UCSD-AML1 (cell line): ENCODE measurements at regions not wholly inside any gene's neighbourhood (a gene's known extent, or its start where the extent isn't known, plus 50 kb on each side); places are given as distances from the start of the nearest gene placed in this dataset.
"Not testable (repeated sequence)": the region's sequence is repeated elsewhere in the genome, so short reads cannot be mapped to it uniquely, and the experiment has no call there.

Source experiments
- DNase-seq: peaks from one replicate; lab custom pipeline; 2025; ENCODE audit not compliant: unreplicated experiment; lab: John Stamatoyannopoulos, UW

DNA sequence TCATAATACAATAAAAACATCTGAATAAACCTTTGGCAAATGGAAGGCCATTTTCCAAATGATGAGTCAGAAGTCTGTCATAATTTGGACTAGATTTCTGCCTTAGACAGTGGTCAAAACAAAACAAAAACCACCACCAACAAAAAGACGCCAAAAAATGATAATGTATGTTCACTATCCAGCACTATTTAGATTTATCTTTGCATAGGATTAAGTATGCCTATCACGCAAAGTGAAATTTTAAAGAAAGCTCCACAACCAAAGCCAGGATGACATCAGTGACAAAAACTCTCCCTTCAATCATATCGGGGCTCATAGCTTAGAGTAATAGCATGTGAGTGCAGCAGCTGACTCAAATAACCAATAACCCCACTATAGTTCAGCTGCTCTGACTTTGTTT is 201.9 kb downstream of the MOXD1 start:
- DNase-seq, result no peak

DNA sequence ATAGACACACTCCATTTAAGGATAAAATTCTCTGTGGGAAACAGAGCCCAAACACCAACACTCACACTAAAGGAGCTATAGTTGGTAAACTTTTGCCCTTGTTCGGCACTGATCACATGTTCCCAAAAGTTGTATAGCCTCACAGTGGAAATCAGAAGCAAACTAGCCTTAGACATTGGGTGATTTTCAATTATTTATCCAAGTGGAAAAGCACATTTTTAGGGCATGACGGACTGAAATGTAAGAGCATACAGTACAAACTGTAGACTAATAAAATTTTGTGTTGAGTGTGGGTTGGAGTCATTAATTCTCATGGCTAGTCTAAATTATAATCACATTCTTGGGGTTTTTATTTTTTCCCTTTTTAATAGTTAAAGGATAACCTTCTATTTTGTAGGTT is 202.4 kb downstream of the MOXD1 start:
- no peak for DNase-seq

DNA sequence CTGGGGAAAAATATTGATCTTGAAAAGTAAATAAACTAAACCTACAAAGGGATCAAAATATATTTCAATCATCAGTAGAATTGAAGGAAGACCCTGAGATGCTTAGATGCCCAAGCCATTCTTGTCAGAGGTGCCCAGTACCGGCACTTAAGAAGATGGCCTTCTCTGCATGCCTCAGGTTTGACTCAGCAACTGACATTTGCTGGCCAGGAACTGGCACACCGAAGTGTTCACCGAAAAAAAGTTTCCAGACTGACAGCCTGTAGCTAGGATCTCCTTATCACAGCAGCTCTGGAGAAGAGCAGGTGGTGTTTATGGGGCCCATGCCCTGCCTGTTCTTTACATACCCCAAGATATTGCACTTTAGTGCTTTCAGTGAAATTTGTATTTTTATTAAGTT is 203.2 kb downstream of the MOXD1 start:
- DNase-seq, result no peak

- DNase-seq, result no peak
Measured at GRCh38 chr6:132194529-132194928, 206.7 kb downstream of the MOXD1 start.

- DNase-seq, result no peak
Measured at GRCh38 chr6:132192631-132193030, 208.6 kb downstream of the MOXD1 start.

DNA sequence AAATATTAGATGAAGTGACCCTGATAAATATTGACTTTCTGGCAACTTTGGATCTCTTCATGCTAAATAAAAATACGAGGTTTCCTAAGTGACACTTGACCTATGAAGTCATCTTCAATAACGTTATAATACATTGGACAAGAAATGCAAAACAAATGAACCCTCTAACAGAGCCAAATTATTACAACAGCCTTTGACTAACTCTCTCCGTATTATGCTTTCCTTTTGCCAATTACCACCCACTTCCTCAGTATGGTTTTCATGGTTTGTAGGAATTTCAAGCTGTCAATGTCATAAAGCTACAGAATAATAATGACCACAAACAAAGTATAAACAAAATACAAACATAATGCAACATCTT is 210.5 kb downstream of the MOXD1 start:
- no peak for DNase-seq

DNA sequence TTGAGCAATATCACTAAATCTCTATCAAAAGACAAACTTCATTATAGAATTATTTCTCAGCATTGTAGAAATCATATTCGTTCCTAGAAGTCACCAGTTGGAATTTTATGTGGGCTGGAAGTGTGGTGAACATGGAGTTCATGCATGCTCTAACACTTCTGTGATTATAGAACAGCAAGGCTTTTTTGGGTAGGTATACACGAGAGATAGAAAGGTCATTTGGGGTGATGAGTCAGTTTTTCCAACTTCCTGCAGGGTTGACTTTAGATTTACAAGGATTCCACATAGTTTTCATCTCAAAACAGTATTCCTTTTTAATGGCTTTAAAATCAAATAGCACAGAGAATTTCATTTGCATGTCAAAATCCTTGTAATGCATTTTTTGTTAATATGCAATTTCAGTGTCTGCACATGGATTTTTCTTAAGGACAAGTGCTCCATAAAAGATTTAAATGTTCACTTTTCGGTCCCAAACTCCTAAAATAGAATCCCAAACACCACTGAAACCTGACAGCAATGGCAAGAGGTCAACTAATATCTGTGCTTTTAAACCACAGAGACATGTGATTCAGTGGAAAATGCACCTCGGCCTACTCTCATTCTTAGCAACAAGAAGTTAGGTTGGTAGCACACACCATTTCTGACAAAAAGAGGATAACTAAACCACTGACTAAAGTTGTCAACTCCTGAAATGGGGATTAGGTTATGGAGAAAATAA is 211.0 kb downstream of the MOXD1 start:
- DNase-seq, result no peak

GRCh38 chr6:132188556-132189264 is 212.6 kb downstream of the MOXD1 start:
- no peak for DNase-seq

DNA sequence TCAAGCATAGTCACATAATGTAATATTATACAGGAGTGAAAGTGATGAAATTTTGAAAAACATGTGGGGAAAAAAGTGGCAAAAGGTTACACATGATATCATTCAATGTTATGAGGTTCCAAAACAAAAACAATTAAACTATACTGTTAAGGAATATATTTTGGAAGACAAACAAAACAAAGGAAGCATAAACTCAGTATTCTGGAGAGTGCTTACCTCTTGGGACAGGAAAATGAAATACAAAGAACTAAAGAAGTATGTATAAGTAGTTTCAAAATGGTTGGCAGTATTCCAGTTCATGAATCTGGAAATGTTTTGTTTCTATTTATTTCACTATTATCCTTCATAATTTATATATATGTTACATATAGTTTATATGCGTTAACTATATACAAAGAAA is 213.5 kb downstream of the MOXD1 start:
- DNase-seq, result no peak

DNA sequence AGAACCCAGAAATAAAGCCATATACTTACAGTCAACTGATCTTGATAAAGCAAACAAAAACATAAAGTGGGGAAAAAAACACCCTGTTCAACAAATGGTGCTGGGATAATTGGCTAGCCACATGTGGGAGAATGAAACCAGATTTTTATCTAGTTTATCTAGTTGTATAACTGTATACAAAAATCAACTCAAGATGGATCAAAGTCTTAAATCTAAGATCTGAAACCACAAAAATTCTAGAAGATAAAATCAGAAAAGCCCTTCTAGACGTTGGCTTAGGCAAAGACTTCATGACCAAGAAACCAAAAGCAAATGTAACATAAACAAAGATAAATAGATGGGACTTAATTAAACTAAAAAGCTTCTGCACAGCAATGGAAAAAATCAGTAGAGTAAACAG is 216.3 kb downstream of the MOXD1 start:
- not testable (repeated sequence) for DNase-seq

DNA sequence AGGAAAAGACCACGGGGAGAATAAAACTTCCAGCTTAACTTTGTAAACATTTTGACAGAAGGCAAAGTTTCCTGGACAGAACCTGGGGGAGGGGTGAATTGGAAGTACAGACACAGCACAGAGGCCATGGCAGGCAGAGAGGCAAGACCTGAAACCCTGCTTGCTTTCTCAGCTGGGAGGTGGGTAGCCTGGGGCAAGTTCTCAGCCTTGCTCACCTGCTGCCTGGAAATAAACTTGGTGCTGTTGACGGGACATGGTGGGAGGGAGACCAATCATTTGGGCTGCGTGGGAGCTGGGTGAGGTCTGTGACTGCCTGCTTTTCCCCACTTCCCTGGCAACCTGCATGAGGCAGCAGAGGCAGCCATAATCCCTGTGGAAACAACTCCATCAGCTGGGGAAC is 221.3 kb downstream of the MOXD1 start:
- DNase-seq, result no peak

DNA sequence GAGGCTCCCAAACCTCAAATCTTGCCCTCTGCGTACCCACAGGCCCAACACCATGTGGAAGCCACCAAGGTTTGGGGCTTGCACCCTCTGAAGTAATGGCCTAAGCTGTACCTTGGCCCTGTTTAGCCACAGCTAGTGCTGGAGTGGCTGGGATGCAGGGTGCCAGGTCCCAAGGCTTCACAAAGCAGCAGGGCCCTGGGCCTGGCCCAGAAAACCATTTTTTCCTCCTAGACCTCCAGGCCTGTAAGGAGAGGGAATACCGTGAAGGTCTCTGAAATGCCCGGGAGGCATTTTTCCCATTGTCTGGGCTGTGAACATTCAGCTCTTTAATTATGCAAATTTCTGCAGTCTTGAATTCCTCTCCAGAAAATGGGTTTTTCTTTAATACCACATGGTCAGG is 223.7 kb upstream of the CCN2 start:
- DNase-seq, result no peak

DNA sequence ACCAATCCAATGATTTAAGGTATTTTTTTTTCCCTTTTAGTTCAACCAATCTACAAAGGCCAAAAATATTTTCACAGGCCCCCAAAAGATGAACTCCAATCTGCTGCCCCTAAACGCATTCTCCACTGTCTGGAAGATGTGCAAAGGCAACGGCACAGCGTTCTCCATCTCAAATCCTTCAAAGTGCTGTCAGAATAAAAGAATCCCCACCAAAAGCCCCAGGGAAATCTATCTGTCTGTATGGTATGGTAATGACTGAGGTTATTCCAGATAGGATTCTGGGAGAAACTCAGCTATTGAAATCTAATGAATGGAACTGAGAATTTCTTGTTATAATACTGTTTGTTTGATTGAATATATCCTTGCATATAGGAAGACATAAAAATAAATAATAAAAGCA is 217.8 kb upstream of the CCN2 start:
- DNase-seq, result no peak

DNA sequence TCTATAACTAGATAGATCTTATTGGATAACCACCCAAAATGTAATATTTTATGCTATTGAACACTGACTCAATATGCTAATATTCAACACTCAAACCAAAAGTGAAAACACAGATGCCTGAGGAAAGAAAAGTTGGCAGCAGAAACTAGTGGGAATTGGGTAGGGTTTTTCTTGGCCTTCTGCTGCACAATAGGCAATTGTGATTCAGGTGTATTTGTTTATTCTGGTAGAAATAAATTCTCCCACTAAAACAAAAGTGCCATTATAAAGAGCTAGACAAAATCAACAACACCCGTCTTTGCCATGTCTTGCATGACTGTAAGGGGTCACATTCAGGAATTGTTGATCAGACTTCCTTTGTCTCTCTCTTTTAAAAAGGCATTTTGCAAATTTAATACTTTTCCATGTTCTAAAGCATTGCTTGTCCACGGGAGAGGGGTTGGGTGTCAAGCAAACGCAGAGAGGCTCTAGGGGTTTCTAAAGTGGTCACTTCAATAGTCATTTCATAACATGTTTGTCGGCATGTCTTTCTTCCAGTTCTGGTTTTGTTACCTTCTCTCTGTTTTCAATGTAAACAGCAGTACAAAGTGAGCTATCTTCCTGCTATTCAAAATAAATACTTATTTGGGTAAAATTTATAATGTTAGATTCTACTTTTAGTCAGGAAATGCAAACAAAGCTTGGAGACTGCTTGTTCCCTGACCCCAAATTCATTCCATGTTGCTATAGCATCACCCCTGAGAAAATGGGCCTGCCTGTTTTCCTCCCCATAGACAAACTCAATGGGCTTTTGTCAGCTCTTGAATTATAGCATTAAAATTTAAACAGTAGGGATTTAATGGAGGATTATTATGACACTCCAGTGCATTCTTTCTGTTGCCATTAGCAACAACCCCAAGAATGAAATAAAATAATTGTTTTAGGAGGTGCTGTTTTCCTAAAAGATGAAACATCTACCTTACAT is 217.0 kb upstream of the CCN2 start:
- DNase-seq, result no peak

GRCh38 chr6:132166526-132167051 is 215.4 kb upstream of the CCN2 start:
- DNase-seq, result no peak

DNA sequence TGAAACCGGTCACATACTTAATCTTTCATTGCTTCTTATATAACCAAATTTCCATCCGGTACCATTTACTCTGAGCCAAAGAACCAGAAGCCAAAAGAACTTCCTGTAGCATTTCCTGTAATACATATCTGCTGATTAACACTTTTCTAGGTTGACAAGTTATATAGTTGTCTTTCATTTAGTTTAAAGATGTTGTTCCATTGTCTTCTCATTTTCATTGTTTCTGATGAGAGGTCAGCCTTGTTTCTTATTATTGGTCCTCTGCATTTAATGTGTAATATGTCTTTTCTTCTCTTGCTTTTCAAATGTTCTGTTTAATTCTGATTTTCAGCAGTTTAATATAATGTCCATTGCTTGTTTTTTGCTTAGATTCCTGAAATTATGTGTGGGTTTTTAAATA is 214.5 kb upstream of the CCN2 start:
- DNase-seq, result no peak

- no peak for DNase-seq
Measured at GRCh38 chr6:132161283-132161682, 210.1 kb upstream of the CCN2 start.

- DNase-seq, result no peak
Measured at GRCh38 chr6:132153221-132153898, 202.2 kb upstream of the CCN2 start.

DNA sequence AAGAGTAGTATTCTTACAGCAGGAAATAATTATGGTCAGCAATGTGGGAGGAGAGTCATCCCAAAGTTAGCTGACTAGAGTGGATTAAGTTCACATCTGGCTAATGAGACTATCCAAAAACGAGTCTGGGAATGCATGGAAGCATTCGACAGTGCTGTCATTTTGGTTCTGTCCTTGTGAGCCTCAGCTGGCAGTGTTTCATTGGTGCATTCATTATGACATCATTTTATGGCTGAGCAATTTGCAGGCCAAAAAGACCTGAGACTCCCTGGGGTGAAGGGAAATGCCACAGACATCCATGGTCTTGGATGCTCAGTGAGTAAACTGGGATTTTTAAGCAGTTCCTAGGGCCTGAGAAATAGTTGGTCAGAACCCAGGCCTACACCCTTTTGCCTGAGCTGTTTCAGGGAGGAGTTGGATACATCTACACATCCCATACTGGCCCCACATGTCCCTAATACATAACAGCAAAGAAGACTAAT is 196.4 kb upstream of the CCN2 start:
- DNase-seq, result no peak

DNA sequence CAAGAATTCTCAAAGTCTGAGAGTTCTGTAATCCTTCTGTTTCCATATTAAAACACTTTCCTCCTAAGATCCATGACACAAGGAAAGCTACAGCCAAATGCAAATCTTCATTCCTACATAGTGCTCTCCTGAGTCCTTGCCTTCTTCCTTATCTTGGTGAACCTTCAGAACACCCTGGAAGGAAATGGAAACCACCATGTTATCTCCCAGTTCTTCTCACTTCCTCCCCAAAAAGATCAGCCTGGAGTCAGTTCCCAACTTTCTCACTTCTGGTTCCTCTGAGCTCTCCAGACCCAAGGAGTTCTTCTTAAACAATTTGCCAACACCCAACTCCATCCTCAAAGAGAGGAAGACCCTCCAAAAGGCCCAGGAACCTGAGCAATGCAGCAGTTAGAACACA is 193.3 kb upstream of the CCN2 start:
- DNase-seq, result no peak

DNA sequence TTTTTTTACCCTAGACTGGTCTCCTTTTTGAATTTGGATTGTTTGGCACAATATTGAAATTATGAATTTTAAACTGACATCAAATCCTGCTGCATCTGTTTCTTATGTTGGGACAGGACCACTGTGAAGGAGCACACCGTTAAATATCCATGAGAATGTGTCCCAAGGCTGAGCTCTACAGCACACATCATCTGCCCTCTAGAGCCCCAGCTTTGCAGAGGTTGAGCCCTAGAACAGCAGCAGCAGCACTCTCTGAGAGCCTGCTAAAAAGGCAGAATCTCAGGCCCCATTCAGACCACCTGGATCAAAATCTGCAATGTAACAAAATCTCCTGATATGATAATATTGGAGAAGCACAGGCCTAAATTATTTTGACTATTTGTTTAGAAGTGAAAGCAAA is 192.1 kb upstream of the CCN2 start:
- DNase-seq, result no peak
